SK-N-SH (cell line): ENCODE measurements at regions not wholly inside any gene's neighbourhood (a gene's known extent, or its start where the extent isn't known, plus 50 kb on each side); places are given as distances from the start of the nearest gene placed in this dataset.

Source experiments
- CTCF ChIA-PET: fragments of 300-600, 350-600 bp; formaldehyde crosslinking; extraction: SDS; loops from one replicate; lab custom pipeline; 2021; lab: Yijun Ruan, JAX
- POLR2A ChIA-PET: fragments of 350-600 bp; sonication (Branson Sonifier 250); formaldehyde crosslinking; extraction: SDS; loops from one replicate; lab custom pipeline; 2020; ENCODE audit warnings: antibody characterized with exemption, inconsistent platforms; lab: Yijun Ruan, JAX
- DNase-seq: peaks from one replicate; pipeline ENCODE4 v3.0.0; 2012
- H2AFZ ChIP-seq: fragments of 200-600 bp; sonication (generic); 2 replicates; pipeline ENCODE4 v1.8.1; 2016; ENCODE audit warnings: antibody characterized with exemption, mild to moderate bottlenecking, low read depth
- H3F3A ChIP-seq: fragments of 200-600 bp; sonication (generic); replicated peaks from 2 replicates; pipeline ENCODE3; 2016; ENCODE audit warnings: antibody characterized with exemption, mild to moderate bottlenecking; ENCODE audit not compliant: insufficient read depth
- H3K27ac ChIP-seq, 2 experiments: fragments of 200-500 bp in 1 of 2; fragments of 200-600 bp in 1 of 2; sonication (Bioruptor generic) in 1 of 2; sonication (generic), shearing (Covaris generic) in 1 of 2; 2 replicates each; pipeline versions ENCODE4 v1.5.1 to v1.6.1; 2014 to 2016; ENCODE audit warnings: low read depth in 2 of 2, inconsistent platforms in 1 of 2, low read length in 1 of 2, mild to moderate bottlenecking in 1 of 2, mixed read lengths in 1 of 2
- H3K27me3 ChIP-seq: fragments of 200-600 bp; sonication (generic), shearing (Covaris generic); 2 replicates; pipeline ENCODE4 v1.6.1; 2016; ENCODE audit warnings: mixed run types; ENCODE audit not compliant: insufficient read depth
- H3K36me3 ChIP-seq, 2 experiments: fragments of 200-500 bp in 1 of 2; fragments of 200-600 bp in 1 of 2; sonication (Bioruptor generic) in 1 of 2; sonication (generic) in 1 of 2; replicated peaks in 1 of 2; 2 replicates each; pipeline versions ENCODE3 to v1.5.1; 2014 to 2016; ENCODE audit warnings: low read length in 1 of 2, mild to moderate bottlenecking in 1 of 2; ENCODE audit not compliant: insufficient read depth in 2 of 2, control insufficient read depth in 1 of 2
- H3K4me1 ChIP-seq, 2 experiments: fragments of 200-500 bp in 1 of 2; fragments of 200-600 bp in 1 of 2; sonication (Bioruptor generic) in 1 of 2; sonication (generic), shearing (Covaris generic) in 1 of 2; 2 replicates each; pipeline versions ENCODE4 v1.5.1 to v1.6.1; 2014 to 2016; ENCODE audit warnings: low read depth in 1 of 2, low read length in 1 of 2, mixed run types in 1 of 2; ENCODE audit not compliant: insufficient read depth in 2 of 2, control insufficient read depth in 1 of 2
- H3K4me2 ChIP-seq: fragments of 200-600 bp; sonication (generic), shearing (Covaris generic); 2 replicates; pipeline ENCODE4 v1.6.1; 2017; ENCODE audit warnings: mixed run types
- H3K4me3 ChIP-seq, 2 experiments: fragments of 200-500 bp in 1 of 2; fragments of 200-600 bp in 1 of 2; sonication (Bioruptor generic) in 1 of 2; sonication (generic), shearing (Covaris generic) in 1 of 2; 2 replicates each; pipeline versions ENCODE4 v1.5.1 to v1.8.1; 2014 to 2016; ENCODE audit warnings: low read depth in 2 of 2, inconsistent platforms in 1 of 2, low read length in 1 of 2, mild to moderate bottlenecking in 1 of 2, mixed read lengths in 1 of 2, moderate library complexity in 1 of 2
- H3K79me2 ChIP-seq: fragments of 200-600 bp; sonication (generic); 2 replicates; pipeline ENCODE4 v1.8.1; 2017; ENCODE audit warnings: mild to moderate bottlenecking; ENCODE audit not compliant: insufficient read depth
- H3K9ac ChIP-seq: fragments of 200-600 bp; sonication (generic); 2 replicates; pipeline ENCODE4 v1.6.1; 2017; ENCODE audit warnings: mixed run types
- H3K9me2 ChIP-seq: fragments of 200-600 bp; sonication (generic); 2 replicates; pipeline ENCODE4 v1.6.1; 2017; ENCODE audit warnings: mixed run types
- H3K9me3 ChIP-seq: fragments of 200-600 bp; sonication (generic); 2 replicates; pipeline ENCODE4 v1.6.1; 2017; ENCODE audit warnings: mixed run types, mild to moderate bottlenecking, moderate library complexity
- H4K20me1 ChIP-seq: fragments of 200-600 bp; sonication (generic); 2 replicates; pipeline ENCODE4 v1.6.1; 2017; ENCODE audit warnings: mild to moderate bottlenecking, mixed run types; ENCODE audit not compliant: insufficient read depth
- ELF1 ChIP-seq: IDR thresholded peaks from 2 replicates; pipeline ENCODE4 v1.4.0; 2012
- EZH2phosphoT487 ChIP-seq: fragments of 200-600 bp; sonication (generic); IDR thresholded peaks from 2 replicates; pipeline ENCODE4 v1.6.1; 2017; ENCODE audit warnings: low read depth, mixed run types, mild to moderate bottlenecking, antibody characterized with exemption, moderate library complexity, borderline replicate concordance
- FOSL2 ChIP-seq: IDR thresholded peaks from 2 replicates; pipeline ENCODE4 v1.4.0; 2012; ENCODE audit warnings: low read depth, mild to moderate bottlenecking, moderate library complexity, borderline replicate concordance
- MEF2A ChIP-seq: IDR thresholded peaks from 2 replicates; pipeline ENCODE4 v1.4.0; 2012; ENCODE audit warnings: low read depth, borderline replicate concordance
- NFIC ChIP-seq: IDR thresholded peaks from 2 replicates; pipeline ENCODE4 v1.4.0; 2012; ENCODE audit warnings: borderline replicate concordance
- POLR2AphosphoS5 ChIP-seq: IDR thresholded peaks from 2 replicates; pipeline ENCODE4 v1.6.1; 2012; ENCODE audit warnings: low read depth, low read length
- RCOR1 ChIP-seq: fragments of 150-350 bp; IDR thresholded peaks from 2 replicates; pipeline ENCODE4 v1.6.1; 2017; ENCODE audit warnings: antibody characterized with exemption, low read length
- REST ChIP-seq: IDR thresholded peaks from 2 replicates; pipeline ENCODE4 v1.6.1; 2012; ENCODE audit warnings: mild to moderate bottlenecking, low read depth, low read length, moderate library complexity
- SIN3A ChIP-seq: IDR thresholded peaks from 2 replicates; pipeline ENCODE4 v1.6.1; 2012; ENCODE audit warnings: low read depth, mild to moderate bottlenecking, low read length, moderate library complexity, borderline replicate concordance
- TCF12 ChIP-seq: IDR thresholded peaks from 2 replicates; pipeline ENCODE4 v1.4.0; 2012
- TEAD4 ChIP-seq: IDR thresholded peaks from 2 replicates; pipeline ENCODE4 v1.4.0; 2012; ENCODE audit warnings: mild to moderate bottlenecking, borderline replicate concordance; ENCODE audit not compliant: insufficient read depth
- YY1 ChIP-seq: IDR thresholded peaks from 2 replicates; pipeline ENCODE4 v1.4.0; 2012; ENCODE audit warnings: low read depth, mild to moderate bottlenecking
- WGBS: methylation state at CpG from one replicate; pipeline ENCODE4 v1.1.6; 2017; ENCODE audit warnings: low lambda C conversion rate; 5-methylcytosine and 5-hydroxymethylcytosine counted together
- TF ChIP-seq, protein P1 (sequence below): IDR thresholded peaks from 2 replicates; pipeline ENCODE4 v1.4.0; 2012; ENCODE audit warnings: low read depth, borderline replicate concordance

GRCh38 chr6:23503173-23503572 is 622.8 kb upstream of the NRSN1 start:
- TF ChIP-seq REST (no peak), RCOR1 (no peak), FOSL2 (no peak), YY1 (no peak)
- TF ChIP-seq, all 33 proteins: peak for 0
- Histone ChIP-seq H3K4me3 (no peak overlapping the region), H3K4me2 (no peak overlapping the region), H2AFZ (no peak overlapping the region), H3K27me3 (no peaks in the 10 kb centered on the region), H3K9me3 (no peaks in the 10 kb centered on the region), H3K36me3 (no peaks in the 10 kb centered on the region), H3K9ac (no peak overlapping the region), H4K20me1 (no peaks in the 10 kb centered on the region), H3K4me1 (no peaks in the 10 kb centered on the region), H3K79me2 (no peaks in the 10 kb centered on the region), H3K9me2 (no peaks in the 10 kb centered on the region), H3K27ac (no peak overlapping the region), H3F3A (no peaks in the 10 kb centered on the region)
- 5% methylated on average over 1 of the region's 1 CpG for WGBS
- ChIA-PET CTCF (no interaction called here), POLR2A (no interaction called here)
- DNase-seq: no peak

DNA sequence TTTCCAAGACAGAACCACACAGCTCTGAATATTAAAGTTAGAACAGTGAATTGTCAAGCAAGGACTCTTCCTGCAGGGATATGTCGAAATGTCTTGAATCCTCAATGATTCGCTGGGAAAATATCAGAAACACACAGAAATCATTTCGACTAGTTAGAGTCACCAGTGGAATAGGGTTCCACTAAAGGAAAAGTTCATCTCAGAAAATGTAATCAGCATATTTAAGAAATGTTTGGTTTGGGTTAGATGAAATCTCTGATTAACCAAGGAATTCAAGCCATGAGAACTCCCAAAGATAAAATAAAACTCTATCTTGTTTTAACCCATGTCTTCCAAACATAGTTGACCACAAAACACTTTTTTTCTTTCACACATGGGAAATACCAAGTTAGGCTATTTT is 621.0 kb upstream of the NRSN1 start:
- Histone ChIP-seq H3K27me3 (no peaks in the 10 kb centered on the region), H3K9me3 (no peaks in the 10 kb centered on the region), H3K79me2 (no peaks in the 10 kb centered on the region), H2AFZ (no peak overlapping the region), H3K27ac (no peak overlapping the region), H4K20me1 (no peaks in the 10 kb centered on the region), H3K9me2 (no peaks in the 10 kb centered on the region), H3K36me3 (no peaks in the 10 kb centered on the region), H3K9ac (no peak overlapping the region), H3F3A (no peaks in the 10 kb centered on the region), H3K4me2 (no peak overlapping the region), H3K4me3 (no peak overlapping the region), H3K4me1 (no peaks in the 10 kb centered on the region)
- WGBS: 33% methylated on average over 3 of the region's 3 CpGs
- DNase-seq: no peak
- ChIA-PET POLR2A (no interaction called here), CTCF (interaction anchor here (0.7 kb wide), 1 partner anchor 39 kb away, joined by 3 read pairs; no protein-coding TSS in a partner anchor)
- no peak for TF ChIP-seq SIN3A
- no peak for TF ChIP-seq EZH2phosphoT487
- TF ChIP-seq POLR2AphosphoS5: no peak
- TF ChIP-seq ELF1: no peak
- TF ChIP-seq TCF12: no peak
- TF ChIP-seq, protein P1, sequence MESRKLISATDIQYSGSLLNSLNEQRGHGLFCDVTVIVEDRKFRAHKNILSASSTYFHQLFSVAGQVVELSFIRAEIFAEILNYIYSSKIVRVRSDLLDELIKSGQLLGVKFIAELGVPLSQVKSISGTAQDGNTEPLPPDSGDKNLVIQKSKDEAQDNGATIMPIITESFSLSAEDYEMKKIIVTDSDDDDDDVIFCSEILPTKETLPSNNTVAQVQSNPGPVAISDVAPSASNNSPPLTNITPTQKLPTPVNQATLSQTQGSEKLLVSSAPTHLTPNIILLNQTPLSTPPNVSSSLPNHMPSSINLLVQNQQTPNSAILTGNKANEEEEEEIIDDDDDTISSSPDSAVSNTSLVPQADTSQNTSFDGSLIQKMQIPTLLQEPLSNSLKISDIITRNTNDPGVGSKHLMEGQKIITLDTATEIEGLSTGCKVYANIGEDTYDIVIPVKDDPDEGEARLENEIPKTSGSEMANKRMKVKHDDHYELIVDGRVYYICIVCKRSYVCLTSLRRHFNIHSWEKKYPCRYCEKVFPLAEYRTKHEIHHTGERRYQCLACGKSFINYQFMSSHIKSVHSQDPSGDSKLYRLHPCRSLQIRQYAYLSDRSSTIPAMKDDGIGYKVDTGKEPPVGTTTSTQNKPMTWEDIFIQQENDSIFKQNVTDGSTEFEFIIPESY: no peak
- TF ChIP-seq TEAD4: no peak
- no peak for TF ChIP-seq MEF2A
- no peak for TF ChIP-seq NFIC
